ENCODE measurements at regions not wholly inside any gene's neighbourhood (a gene's known extent, or its start where the extent isn't known, plus 50 kb on each side); places are given as distances from the start of the nearest gene placed in this dataset.

GRCh38 chr12:126768517-126768916 is 1498.5 kb upstream of the TMEM132C start:
- H3K27me3 Mint-ChIP-seq (ENCODE audit: unreplicated experiment): no peaks in the 10 kb centered on the region
- no peak overlapping the region for H3K27ac Mint-ChIP-seq (ENCODE audit: unreplicated experiment)
- H3K9me3 Mint-ChIP-seq (ENCODE audit: unreplicated experiment): peaks cover 61% of the 10 kb centered on the region
- no peak overlapping the region for H3K4me3 Mint-ChIP-seq (ENCODE audit: unreplicated experiment)
- no peaks in the 10 kb centered on the region for H3K36me3 Mint-ChIP-seq (ENCODE audit: unreplicated experiment)
- H3K4me1 Mint-ChIP-seq (ENCODE audit: unreplicated experiment): no peaks in the 10 kb centered on the region
- TF ChIP-seq CTCF (IDR thresholded peaks at IDR 0.05): no peak
- DNase-seq (ENCODE audit: extremely low spot score, unreplicated experiment): no peak

- Mint-ChIP-seq H3K27ac (ENCODE audit: unreplicated experiment) (no peak overlapping the region), H3K4me1 (ENCODE audit: unreplicated experiment) (no peaks in the 10 kb centered on the region), H3K9me3 (ENCODE audit: unreplicated experiment) (peaks cover 56% of the 10 kb centered on the region), H3K36me3 (ENCODE audit: unreplicated experiment) (no peaks in the 10 kb centered on the region), H3K27me3 (ENCODE audit: unreplicated experiment) (no peaks in the 10 kb centered on the region), H3K4me3 (ENCODE audit: unreplicated experiment) (no peak overlapping the region)
- TF ChIP-seq CTCF (IDR thresholded peaks at IDR 0.05): no peak
- DNase-seq (ENCODE audit: extremely low spot score, unreplicated experiment): no peak
Observed at GRCh38 chr12:126770188-126770587, 1496.8 kb upstream of the TMEM132C start.

GRCh38 chr12:126772171-126772864 is 1494.7 kb upstream of the TMEM132C start:
- no peaks in the 10 kb centered on the region for H3K27me3 Mint-ChIP-seq (ENCODE audit: unreplicated experiment)
- H3K36me3 Mint-ChIP-seq (ENCODE audit: unreplicated experiment): no peaks in the 10 kb centered on the region
- no peak overlapping the region for H3K4me3 Mint-ChIP-seq (ENCODE audit: unreplicated experiment)
- no peak for TF ChIP-seq CTCF (IDR thresholded peaks at IDR 0.05)
- H3K9me3 Mint-ChIP-seq (ENCODE audit: unreplicated experiment): peaks cover 58% of the 10 kb centered on the region
- no peak overlapping the region for H3K27ac Mint-ChIP-seq (ENCODE audit: unreplicated experiment)
- no peaks in the 10 kb centered on the region for H3K4me1 Mint-ChIP-seq (ENCODE audit: unreplicated experiment)
- no peak for DNase-seq (ENCODE audit: extremely low spot score, unreplicated experiment)

- TF ChIP-seq CTCF (IDR thresholded peaks at IDR 0.05): no peak
- Mint-ChIP-seq H3K27me3 (ENCODE audit: unreplicated experiment) (no peaks in the 10 kb centered on the region), H3K4me3 (ENCODE audit: unreplicated experiment) (no peak overlapping the region), H3K36me3 (ENCODE audit: unreplicated experiment) (no peaks in the 10 kb centered on the region), H3K4me1 (ENCODE audit: unreplicated experiment) (no peaks in the 10 kb centered on the region), H3K27ac (ENCODE audit: unreplicated experiment) (no peak overlapping the region), H3K9me3 (ENCODE audit: unreplicated experiment) (peaks cover 64% of the 10 kb centered on the region)
- no peak for DNase-seq (ENCODE audit: extremely low spot score, unreplicated experiment)
Observed at GRCh38 chr12:126773012-126773411, 1494.0 kb upstream of the TMEM132C start.

GRCh38 chr12:126773491-126773890 is 1493.5 kb upstream of the TMEM132C start:
- no peaks in the 10 kb centered on the region for H3K27me3 Mint-ChIP-seq (ENCODE audit: unreplicated experiment)
- H3K4me3 Mint-ChIP-seq (ENCODE audit: unreplicated experiment): no peak overlapping the region
- no peak for TF ChIP-seq CTCF (IDR thresholded peaks at IDR 0.05)

More at GRCh38 chr12:126773491-126773890, 1493.5 kb upstream of the TMEM132C start:
- DNase-seq (ENCODE audit: extremely low spot score, unreplicated experiment): no peak
- Mint-ChIP-seq H3K27ac (ENCODE audit: unreplicated experiment) (no peak overlapping the region), H3K4me1 (ENCODE audit: unreplicated experiment) (no peaks in the 10 kb centered on the region), H3K36me3 (ENCODE audit: unreplicated experiment) (no peaks in the 10 kb centered on the region), H3K9me3 (ENCODE audit: unreplicated experiment) (peaks cover 61% of the 10 kb centered on the region)

Data from osteocyte (in vitro differentiated cells).